ENCODE measurements at regions not wholly inside any gene's neighbourhood (a gene's known extent, or its start where the extent isn't known, plus 50 kb on each side); places are given as distances from the start of the nearest gene placed in this dataset.

DNA sequence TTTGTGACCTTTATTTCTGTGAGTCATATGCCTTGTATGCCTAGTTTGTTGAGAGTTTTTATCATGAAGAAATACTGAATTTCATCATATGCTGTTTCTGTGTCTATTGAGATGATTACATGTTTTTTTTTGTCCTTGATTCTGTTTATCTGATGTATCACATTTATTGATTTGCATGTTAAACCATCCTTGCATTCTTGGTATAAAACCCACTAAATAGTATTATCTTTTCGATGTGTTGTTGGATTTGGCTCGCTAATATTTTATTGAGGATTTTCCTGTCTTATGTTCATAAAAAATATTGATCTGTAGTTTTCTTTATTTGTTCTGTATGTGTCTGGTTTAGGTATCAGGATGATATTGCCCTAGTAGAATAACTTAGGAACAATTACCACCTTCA lies 164.7 kb upstream of the CHRM3 start:
- TF ChIP-seq, protein P1, sequence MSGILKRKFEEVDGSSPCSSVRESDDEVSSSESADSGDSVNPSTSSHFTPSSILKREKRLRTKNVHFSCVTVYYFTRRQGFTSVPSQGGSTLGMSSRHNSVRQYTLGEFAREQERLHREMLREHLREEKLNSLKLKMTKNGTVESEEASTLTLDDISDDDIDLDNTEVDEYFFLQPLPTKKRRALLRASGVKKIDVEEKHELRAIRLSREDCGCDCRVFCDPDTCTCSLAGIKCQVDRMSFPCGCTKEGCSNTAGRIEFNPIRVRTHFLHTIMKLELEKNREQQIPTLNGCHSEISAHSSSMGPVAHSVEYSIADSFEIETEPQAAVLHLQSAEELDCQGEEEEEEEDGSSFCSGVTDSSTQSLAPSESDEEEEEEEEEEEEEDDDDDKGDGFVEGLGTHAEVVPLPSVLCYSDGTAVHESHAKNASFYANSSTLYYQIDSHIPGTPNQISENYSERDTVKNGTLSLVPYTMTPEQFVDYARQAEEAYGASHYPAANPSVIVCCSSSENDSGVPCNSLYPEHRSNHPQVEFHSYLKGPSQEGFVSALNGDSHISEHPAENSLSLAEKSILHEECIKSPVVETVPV (CRISPR knock-in tag; IDR thresholded peaks at IDR 0.05): no peak
- TF ChIP-seq OSR1 (CRISPR knock-in tag; IDR thresholded peaks at IDR 0.05) (no peak), TOX (CRISPR knock-in tag; IDR thresholded peaks at IDR 0.05; ENCODE audit: borderline replicate concordance) (peak; percentile 23; the same call in 1 of the 2 replicates), BACH2 (CRISPR knock-in tag; IDR thresholded peaks at IDR 0.05; ENCODE audit: borderline replicate concordance) (no peak), SNAI2 (CRISPR knock-in tag; IDR thresholded peaks at IDR 0.05) (no peak), ESRRG (CRISPR knock-in tag; IDR thresholded peaks at IDR 0.05) (no peak)
- TF ChIP-seq, protein P2, sequence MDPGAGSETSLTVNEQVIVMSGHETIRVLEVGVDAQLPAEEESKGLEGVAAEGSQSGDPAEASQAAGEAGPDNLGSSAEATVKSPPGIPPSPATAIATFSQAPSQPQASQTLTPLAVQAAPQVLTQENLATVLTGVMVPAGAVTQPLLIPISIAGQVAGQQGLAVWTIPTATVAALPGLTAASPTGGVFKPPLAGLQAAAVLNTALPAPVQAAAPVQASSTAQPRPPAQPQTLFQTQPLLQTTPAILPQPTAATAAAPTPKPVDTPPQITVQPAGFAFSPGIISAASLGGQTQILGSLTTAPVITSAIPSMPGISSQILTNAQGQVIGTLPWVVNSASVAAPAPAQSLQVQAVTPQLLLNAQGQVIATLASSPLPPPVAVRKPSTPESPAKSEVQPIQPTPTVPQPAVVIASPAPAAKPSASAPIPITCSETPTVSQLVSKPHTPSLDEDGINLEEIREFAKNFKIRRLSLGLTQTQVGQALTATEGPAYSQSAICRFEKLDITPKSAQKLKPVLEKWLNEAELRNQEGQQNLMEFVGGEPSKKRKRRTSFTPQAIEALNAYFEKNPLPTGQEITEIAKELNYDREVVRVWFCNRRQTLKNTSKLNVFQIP (CRISPR knock-in tag; IDR thresholded peaks at IDR 0.05; ENCODE audit: borderline replicate concordance, low read depth): no peak
- no peak for ATAC-seq

DNA sequence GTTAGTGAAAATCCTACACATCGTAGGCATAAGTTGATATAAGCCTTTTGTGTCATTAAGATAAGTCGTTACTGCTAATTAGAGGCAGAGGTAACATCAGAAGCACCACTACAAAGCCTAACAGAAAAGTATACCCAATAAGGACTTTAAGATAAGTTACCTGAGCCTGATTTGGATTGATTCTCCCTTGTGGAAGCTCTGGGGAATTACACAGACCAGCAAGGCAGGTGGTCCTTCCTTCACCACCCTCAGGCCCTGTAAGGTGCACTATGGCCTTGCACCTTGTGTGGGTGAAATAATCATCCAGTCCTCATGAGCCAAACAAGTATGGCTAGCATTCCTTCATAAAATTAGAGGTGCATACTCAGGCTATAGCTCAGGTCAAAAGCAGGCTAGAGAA lies 166.7 kb upstream of the CHRM3 start:
- TF ChIP-seq PPARA (CRISPR knock-in tag; IDR thresholded peaks at IDR 0.05; ENCODE audit: borderline replicate concordance) (no peak), OSR1 (CRISPR knock-in tag; IDR thresholded peaks at IDR 0.05) (no peak), ARNTL (CRISPR knock-in tag; IDR thresholded peaks at IDR 0.05; ENCODE audit: borderline replicate concordance, low read depth) (no peak), GLIS3 (CRISPR knock-in tag; IDR thresholded peaks at IDR 0.05) (no peak), TCF4 (CRISPR knock-in tag; IDR thresholded peaks at IDR 0.05; ENCODE audit: borderline replicate concordance) (no peak), ZNF70 (CRISPR knock-in tag; IDR thresholded peaks at IDR 0.05) (no peak), TOX (CRISPR knock-in tag; IDR thresholded peaks at IDR 0.05; ENCODE audit: borderline replicate concordance) (no peak), ZNF8 (CRISPR knock-in tag; IDR thresholded peaks at IDR 0.05) (no peak), BACH2 (CRISPR knock-in tag; IDR thresholded peaks at IDR 0.05; ENCODE audit: borderline replicate concordance) (no peak)
- TF ChIP-seq, protein P1 (CRISPR knock-in tag; IDR thresholded peaks at IDR 0.05): no peak
- TF ChIP-seq, protein P3, sequence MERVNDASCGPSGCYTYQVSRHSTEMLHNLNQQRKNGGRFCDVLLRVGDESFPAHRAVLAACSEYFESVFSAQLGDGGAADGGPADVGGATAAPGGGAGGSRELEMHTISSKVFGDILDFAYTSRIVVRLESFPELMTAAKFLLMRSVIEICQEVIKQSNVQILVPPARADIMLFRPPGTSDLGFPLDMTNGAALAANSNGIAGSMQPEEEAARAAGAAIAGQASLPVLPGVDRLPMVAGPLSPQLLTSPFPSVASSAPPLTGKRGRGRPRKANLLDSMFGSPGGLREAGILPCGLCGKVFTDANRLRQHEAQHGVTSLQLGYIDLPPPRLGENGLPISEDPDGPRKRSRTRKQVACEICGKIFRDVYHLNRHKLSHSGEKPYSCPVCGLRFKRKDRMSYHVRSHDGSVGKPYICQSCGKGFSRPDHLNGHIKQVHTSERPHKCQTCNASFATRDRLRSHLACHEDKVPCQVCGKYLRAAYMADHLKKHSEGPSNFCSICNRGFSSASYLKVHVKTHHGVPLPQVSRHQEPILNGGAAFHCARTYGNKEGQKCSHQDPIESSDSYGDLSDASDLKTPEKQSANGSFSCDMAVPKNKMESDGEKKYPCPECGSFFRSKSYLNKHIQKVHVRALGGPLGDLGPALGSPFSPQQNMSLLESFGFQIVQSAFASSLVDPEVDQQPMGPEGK (CRISPR knock-in tag; IDR thresholded peaks at IDR 0.05; ENCODE audit: borderline replicate concordance): no peak
- TF ChIP-seq, protein P2 (CRISPR knock-in tag; IDR thresholded peaks at IDR 0.05; ENCODE audit: borderline replicate concordance, low read depth): no peak
- ATAC-seq: no peak

DNA sequence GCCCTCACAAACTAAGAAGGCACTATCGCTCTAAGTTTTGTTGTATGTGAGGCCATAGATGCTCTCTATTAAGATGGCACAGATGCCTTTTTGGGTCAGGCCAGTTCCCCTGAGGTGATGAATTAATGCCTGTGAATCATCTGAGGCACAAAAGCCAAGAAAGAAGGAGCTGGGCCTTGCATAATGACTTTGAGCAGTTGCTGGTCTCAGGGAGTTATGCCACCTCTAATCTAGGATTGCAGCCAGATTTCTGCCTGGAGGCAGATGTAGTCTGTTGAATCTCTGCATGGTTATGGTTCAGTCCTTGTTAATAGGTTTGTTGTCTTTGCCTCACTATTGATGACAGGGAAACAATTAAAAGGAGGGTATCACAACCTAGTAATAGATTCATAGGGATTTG lies 168.1 kb upstream of the CHRM3 start:
- no peak for ATAC-seq
- TF ChIP-seq TCF4 (CRISPR knock-in tag; IDR thresholded peaks at IDR 0.05; ENCODE audit: borderline replicate concordance) (no peak), OSR1 (CRISPR knock-in tag; IDR thresholded peaks at IDR 0.05) (no peak), ESRRG (CRISPR knock-in tag; IDR thresholded peaks at IDR 0.05) (no peak), PPARA (CRISPR knock-in tag; IDR thresholded peaks at IDR 0.05; ENCODE audit: borderline replicate concordance) (no peak), ZC3H10 (CRISPR knock-in tag; IDR thresholded peaks at IDR 0.05) (no peak), ZFP30 (CRISPR knock-in tag; IDR thresholded peaks at IDR 0.05) (no peak), ZNF70 (CRISPR knock-in tag; IDR thresholded peaks at IDR 0.05) (no peak), TOX (CRISPR knock-in tag; IDR thresholded peaks at IDR 0.05; ENCODE audit: borderline replicate concordance) (no peak), ARNTL (CRISPR knock-in tag; IDR thresholded peaks at IDR 0.05; ENCODE audit: borderline replicate concordance, low read depth) (no peak), ZNF565 (CRISPR knock-in tag; conservative IDR thresholded peaks at IDR 0.05; ENCODE audit: low read depth) (no peak)
- TF ChIP-seq, protein P4, sequence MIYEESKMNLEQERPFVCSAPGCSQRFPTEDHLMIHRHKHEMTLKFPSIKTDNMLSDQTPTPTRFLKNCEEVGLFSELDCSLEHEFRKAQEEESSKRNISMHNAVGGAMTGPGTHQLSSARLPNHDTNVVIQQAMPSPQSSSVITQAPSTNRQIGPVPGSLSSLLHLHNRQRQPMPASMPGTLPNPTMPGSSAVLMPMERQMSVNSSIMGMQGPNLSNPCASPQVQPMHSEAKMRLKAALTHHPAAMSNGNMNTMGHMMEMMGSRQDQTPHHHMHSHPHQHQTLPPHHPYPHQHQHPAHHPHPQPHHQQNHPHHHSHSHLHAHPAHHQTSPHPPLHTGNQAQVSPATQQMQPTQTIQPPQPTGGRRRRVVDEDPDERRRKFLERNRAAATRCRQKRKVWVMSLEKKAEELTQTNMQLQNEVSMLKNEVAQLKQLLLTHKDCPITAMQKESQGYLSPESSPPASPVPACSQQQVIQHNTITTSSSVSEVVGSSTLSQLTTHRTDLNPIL (CRISPR knock-in tag; IDR thresholded peaks at IDR 0.05; ENCODE audit: low read depth): no peak
- TF ChIP-seq, protein P3 (CRISPR knock-in tag; IDR thresholded peaks at IDR 0.05; ENCODE audit: borderline replicate concordance): no peak
- TF ChIP-seq, protein P5, sequence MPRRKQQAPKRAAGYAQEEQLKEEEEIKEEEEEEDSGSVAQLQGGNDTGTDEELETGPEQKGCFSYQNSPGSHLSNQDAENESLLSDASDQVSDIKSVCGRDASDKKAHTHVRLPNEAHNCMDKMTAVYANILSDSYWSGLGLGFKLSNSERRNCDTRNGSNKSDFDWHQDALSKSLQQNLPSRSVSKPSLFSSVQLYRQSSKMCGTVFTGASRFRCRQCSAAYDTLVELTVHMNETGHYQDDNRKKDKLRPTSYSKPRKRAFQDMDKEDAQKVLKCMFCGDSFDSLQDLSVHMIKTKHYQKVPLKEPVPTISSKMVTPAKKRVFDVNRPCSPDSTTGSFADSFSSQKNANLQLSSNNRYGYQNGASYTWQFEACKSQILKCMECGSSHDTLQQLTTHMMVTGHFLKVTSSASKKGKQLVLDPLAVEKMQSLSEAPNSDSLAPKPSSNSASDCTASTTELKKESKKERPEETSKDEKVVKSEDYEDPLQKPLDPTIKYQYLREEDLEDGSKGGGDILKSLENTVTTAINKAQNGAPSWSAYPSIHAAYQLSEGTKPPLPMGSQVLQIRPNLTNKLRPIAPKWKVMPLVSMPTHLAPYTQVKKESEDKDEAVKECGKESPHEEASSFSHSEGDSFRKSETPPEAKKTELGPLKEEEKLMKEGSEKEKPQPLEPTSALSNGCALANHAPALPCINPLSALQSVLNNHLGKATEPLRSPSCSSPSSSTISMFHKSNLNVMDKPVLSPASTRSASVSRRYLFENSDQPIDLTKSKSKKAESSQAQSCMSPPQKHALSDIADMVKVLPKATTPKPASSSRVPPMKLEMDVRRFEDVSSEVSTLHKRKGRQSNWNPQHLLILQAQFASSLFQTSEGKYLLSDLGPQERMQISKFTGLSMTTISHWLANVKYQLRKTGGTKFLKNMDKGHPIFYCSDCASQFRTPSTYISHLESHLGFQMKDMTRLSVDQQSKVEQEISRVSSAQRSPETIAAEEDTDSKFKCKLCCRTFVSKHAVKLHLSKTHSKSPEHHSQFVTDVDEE (CRISPR knock-in tag; IDR thresholded peaks at IDR 0.05): no peak
- TF ChIP-seq, protein P1 (CRISPR knock-in tag; IDR thresholded peaks at IDR 0.05): no peak

Data from SK-N-SH treated with all-trans-retinoic acid at 6 μM for 48 hours (cell line).